Activated naive CD8-positive, alpha-beta T cell (primary cell): ENCODE measurements at regions not wholly inside any gene's neighbourhood (a gene's known extent, or its start where the extent isn't known, plus 50 kb on each side); places are given as distances from the start of the nearest gene placed in this dataset.

Experiments used
- H3K27ac Mint-ChIP-seq: one replicate; pipeline ENCODE4 v1.8.0; 2021; ENCODE audit warnings: mixed read lengths
- H3K27me3 Mint-ChIP-seq: one replicate; pipeline ENCODE4 v1.8.0; 2021; ENCODE audit warnings: mixed read lengths
- H3K36me3 Mint-ChIP-seq: one replicate; pipeline ENCODE4 v1.8.0; 2021; ENCODE audit warnings: mixed read lengths
- H3K4me1 Mint-ChIP-seq: one replicate; pipeline ENCODE4 v1.8.0; 2021; ENCODE audit warnings: low read depth, mixed read lengths
- H3K4me3 Mint-ChIP-seq: one replicate; pipeline ENCODE4 v1.8.0; 2021; ENCODE audit warnings: mild to moderate bottlenecking, mixed read lengths
- H3K9me3 Mint-ChIP-seq: one replicate; pipeline ENCODE4 v1.8.0; 2021; ENCODE audit warnings: low read depth, mixed read lengths

DNA sequence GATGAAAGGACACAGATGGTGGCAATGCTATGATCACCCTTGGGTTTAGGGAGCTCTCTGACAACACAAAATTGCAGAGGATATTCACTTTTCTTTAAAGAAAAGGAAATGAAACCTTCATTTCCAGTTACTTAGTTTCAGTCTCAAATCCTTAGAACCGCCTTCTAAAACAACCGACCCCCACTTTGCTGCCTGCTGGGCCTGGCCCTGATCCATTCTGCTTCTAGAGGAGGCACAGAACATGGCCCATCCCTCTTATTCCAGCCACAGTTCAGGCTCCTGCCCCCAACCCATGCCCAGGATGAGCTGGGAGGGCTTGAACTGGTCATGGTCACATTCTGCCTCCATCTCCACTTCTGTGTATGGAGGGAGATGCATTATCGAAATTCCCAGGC, 311.6 kb downstream of the EN1 start:
- no peak overlapping the region for H3K27ac Mint-ChIP-seq
- no peaks in the 10 kb centered on the region for H3K27me3 Mint-ChIP-seq
- no peak overlapping the region for H3K4me3 Mint-ChIP-seq
- H3K4me1 Mint-ChIP-seq: no peaks in the 10 kb centered on the region
- H3K36me3 Mint-ChIP-seq: no peaks in the 10 kb centered on the region
- no peaks in the 10 kb centered on the region for H3K9me3 Mint-ChIP-seq

GRCh38 chr2:118535171-118535817, 312.2 kb downstream of the EN1 start:
- no peaks in the 10 kb centered on the region for H3K27me3 Mint-ChIP-seq
- no peaks in the 10 kb centered on the region for H3K4me1 Mint-ChIP-seq
- no peak overlapping the region for H3K27ac Mint-ChIP-seq
- H3K9me3 Mint-ChIP-seq: no peaks in the 10 kb centered on the region
- H3K36me3 Mint-ChIP-seq: no peaks in the 10 kb centered on the region
- no peak overlapping the region for H3K4me3 Mint-ChIP-seq

GRCh38 chr2:118530976-118531375, 316.5 kb downstream of the EN1 start:
- Mint-ChIP-seq H3K27me3 (peaks cover 8% of the 10 kb centered on the region), H3K27ac (no peak overlapping the region), H3K9me3 (no peaks in the 10 kb centered on the region)

DNA sequence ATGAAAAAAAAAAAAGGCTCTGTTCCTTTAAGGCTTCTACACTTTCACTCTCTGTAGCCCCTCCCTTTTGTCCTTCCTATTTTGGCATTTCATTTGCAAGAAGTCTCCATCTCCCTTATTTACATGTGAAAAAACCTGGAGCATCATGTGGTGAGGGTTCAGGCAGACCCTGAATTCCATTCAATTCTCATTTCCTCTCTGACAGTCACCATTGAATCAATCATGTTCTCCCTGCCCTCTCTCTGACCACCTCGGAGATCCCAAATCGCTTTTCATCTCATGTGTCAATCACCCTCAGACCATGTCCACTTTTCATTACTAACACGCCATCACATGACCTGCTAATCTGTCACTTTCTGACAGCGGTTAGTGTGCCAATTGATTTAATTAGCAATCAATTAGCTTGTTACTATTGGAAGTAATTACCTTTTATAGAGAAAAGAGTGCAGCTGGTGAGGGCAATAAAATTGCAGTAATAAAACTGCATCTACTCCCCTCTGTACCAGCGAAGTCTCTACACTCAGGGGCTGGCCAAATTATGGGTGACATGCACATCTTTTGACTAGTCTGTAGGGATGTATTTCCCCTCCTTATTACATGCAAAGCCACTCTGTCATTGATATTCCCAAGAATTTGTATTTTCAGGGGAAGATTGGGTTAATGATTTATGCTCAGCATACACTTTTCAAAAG, 317.4 kb downstream of the EN1 start:
- H3K27me3 Mint-ChIP-seq: peaks cover 8% of the 10 kb centered on the region
- H3K27ac Mint-ChIP-seq: no peak overlapping the region
- no peaks in the 10 kb centered on the region for H3K36me3 Mint-ChIP-seq
- no peaks in the 10 kb centered on the region for H3K4me1 Mint-ChIP-seq
- no peaks in the 10 kb centered on the region for H3K9me3 Mint-ChIP-seq
- no peak overlapping the region for H3K4me3 Mint-ChIP-seq

More at GRCh38 chr2:118530976-118531375, 316.5 kb downstream of the EN1 start:
- no peak overlapping the region for H3K4me3 Mint-ChIP-seq
- no peaks in the 10 kb centered on the region for H3K36me3 Mint-ChIP-seq
- H3K4me1 Mint-ChIP-seq: no peaks in the 10 kb centered on the region

DNA sequence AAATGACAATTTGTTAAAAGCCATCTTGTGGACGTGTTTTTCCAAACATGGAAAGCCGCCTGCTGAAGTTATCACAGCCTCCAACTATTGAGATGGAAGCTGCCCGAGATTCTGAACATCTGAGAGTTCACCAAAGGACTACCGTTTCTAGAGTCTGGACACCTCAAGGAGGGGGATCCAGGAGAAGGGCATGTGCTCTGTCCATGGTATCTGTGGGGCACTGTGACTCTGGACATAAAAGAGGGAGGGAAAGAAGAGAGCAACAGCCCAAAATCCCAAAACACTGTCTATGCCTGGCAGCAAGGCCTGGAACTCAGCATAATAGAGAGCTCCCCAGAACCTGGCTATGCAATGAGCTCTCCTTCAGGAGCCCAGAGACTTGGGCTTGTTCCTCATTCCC, 319.9 kb downstream of the EN1 start:
- Mint-ChIP-seq H3K4me1 (no peaks in the 10 kb centered on the region), H3K27me3 (peaks cover 9% of the 10 kb centered on the region), H3K36me3 (no peaks in the 10 kb centered on the region), H3K9me3 (no peaks in the 10 kb centered on the region), H3K4me3 (no peak overlapping the region), H3K27ac (no peak overlapping the region)

DNA sequence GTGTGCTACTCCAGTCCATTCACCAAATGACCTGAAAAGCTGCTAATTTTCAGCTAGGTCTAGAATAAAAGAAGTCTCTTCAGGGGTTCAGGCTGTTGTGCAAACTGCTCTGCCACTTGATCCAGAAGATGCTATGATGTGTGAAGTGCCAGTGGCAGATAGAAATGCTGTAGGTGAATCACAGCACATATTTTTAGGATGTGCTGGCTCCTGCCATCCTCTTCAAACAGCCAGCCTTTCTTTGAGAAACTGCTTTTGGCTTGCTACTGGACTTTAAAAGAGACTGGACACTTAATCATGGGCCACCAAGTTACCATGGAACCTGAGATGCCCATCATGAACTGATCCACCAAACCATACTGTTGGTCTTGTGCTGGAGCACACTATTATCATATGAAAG, 322.1 kb downstream of the EN1 start:
- Mint-ChIP-seq H3K9me3 (peaks cover 7% of the 10 kb centered on the region), H3K27me3 (peaks cover 11% of the 10 kb centered on the region), H3K4me3 (no peak overlapping the region), H3K27ac (no peak overlapping the region), H3K36me3 (no peaks in the 10 kb centered on the region), H3K4me1 (no peaks in the 10 kb centered on the region)

DNA sequence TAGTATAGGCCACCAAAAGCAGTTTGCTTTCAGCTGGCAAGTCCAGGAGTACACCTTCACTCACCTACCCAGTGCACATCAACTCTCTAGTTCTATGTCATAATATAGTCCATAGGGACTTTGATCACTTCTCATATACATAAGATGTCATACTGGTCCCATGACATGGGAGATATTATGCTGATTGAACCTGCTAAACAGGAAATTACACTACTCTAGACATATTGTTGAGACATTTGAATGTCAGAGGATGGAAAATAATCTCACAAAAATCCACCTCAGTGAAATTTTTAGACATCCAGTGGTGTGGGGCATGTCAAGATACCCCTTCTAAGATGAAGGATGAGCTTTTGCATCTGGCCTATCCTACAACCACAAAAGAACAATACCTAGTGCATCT, 322.5 kb downstream of the EN1 start:
- H3K4me1 Mint-ChIP-seq: no peaks in the 10 kb centered on the region
- no peak overlapping the region for H3K27ac Mint-ChIP-seq
- peaks cover 7% of the 10 kb centered on the region for H3K9me3 Mint-ChIP-seq
- H3K4me3 Mint-ChIP-seq: no peak overlapping the region
- H3K36me3 Mint-ChIP-seq: no peaks in the 10 kb centered on the region
- H3K27me3 Mint-ChIP-seq: peaks cover 9% of the 10 kb centered on the region

DNA sequence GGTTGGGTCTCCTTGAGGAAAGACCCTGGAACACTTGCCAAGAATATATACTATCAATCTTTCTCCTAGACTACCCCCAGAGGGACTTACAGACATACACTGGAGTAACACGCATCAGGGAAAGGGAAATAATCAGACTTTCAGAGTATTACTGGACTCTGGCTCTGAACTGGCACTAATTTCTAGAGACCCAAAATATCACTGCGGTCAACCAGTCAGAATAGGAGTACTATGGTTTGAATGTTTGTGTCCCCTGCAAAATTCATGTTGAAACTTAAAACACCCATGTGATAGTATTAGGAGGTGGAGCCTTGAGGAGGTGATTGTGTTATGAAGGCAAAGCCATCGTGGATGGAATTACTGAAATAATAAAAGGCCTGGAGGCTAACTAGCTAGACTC, 323.7 kb downstream of the EN1 start:
- H3K4me1 Mint-ChIP-seq: no peaks in the 10 kb centered on the region
- no peak overlapping the region for H3K27ac Mint-ChIP-seq
- peaks cover 9% of the 10 kb centered on the region for H3K9me3 Mint-ChIP-seq
- H3K27me3 Mint-ChIP-seq: peaks cover 7% of the 10 kb centered on the region
- H3K36me3 Mint-ChIP-seq: no peaks in the 10 kb centered on the region
- H3K4me3 Mint-ChIP-seq: no peak overlapping the region

DNA sequence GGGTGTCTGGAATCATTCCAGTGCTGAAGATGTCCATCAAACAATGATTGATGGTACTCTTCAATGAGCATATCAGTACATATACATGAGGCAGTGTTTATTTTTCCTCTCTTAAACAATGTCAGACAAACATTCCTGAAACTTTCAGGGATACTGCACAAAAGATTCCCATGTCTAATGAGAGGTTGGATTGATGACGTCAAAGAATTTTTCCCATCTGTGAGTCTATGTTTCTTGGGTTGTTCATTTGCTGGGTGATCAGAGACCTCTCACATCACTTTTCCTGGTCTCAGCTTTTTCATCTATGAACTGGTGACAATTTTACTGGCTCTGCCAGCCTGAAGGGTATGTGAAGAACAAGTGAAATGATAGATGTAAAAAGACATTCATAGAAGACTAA, 325.5 kb downstream of the EN1 start:
- Mint-ChIP-seq H3K36me3 (no peaks in the 10 kb centered on the region), H3K27me3 (peaks cover 4% of the 10 kb centered on the region)

GRCh38 chr2:118521272-118521671, 326.2 kb downstream of the EN1 start:
- no peak overlapping the region for H3K27ac Mint-ChIP-seq
- no peaks in the 10 kb centered on the region for H3K4me1 Mint-ChIP-seq
- H3K4me3 Mint-ChIP-seq: no peak overlapping the region
- H3K36me3 Mint-ChIP-seq: no peaks in the 10 kb centered on the region
- peaks cover 10% of the 10 kb centered on the region for H3K9me3 Mint-ChIP-seq
- H3K27me3 Mint-ChIP-seq: peaks cover 3% of the 10 kb centered on the region

More for the DNA sequence above, 325.5 kb downstream of the EN1 start:
- H3K4me3 Mint-ChIP-seq: no peak overlapping the region
- no peak overlapping the region for H3K27ac Mint-ChIP-seq
- no peaks in the 10 kb centered on the region for H3K4me1 Mint-ChIP-seq
- H3K9me3 Mint-ChIP-seq: peaks cover 10% of the 10 kb centered on the region

DNA sequence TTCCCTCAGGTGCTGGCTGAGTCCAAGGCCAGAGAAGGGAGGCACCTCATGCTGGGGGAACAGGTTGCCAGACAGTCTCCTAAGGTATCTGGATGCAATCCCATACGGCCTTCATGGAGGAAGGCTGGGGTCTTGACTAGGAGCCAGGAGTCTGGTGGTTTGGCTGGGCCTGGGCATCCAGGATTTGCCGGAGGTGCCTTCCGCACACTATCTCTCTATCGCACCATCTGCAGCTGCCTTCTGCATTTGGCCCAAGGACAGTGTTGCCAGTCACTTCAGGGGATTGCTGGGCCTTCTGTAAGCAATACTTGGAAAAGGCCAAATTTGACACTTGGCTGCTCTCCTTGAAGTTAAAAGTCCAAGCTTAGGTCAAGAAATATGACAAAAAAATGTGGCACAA, 327.2 kb downstream of the EN1 start:
- Mint-ChIP-seq H3K27ac (no peak overlapping the region), H3K4me1 (no peaks in the 10 kb centered on the region), H3K27me3 (peaks cover 3% of the 10 kb centered on the region), H3K36me3 (no peaks in the 10 kb centered on the region), H3K9me3 (peaks cover 10% of the 10 kb centered on the region), H3K4me3 (no peak overlapping the region)

DNA sequence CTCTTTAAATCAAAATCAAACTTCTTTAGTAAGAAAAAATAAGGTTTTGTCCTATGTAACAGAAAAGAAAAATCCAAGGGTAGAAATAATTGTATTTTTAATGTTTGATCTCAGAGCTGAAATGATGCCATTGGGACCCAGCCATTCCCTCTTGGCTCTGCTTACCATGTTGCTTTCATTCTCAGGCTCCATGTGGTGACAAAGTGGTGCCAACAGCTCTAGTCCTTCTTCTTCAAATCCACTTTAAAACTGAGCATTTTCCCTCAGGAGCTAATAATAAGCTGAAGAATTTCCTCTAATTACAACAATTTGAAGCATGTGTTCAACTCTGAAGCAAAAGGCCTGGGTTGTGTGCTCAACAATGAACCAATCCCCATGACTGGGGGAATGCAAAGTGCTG, 327.9 kb downstream of the EN1 start:
- H3K4me3 Mint-ChIP-seq: no peak overlapping the region
- H3K4me1 Mint-ChIP-seq: no peaks in the 10 kb centered on the region
- peaks cover 2% of the 10 kb centered on the region for H3K27me3 Mint-ChIP-seq
- H3K9me3 Mint-ChIP-seq: peaks cover 14% of the 10 kb centered on the region
- H3K36me3 Mint-ChIP-seq: no peaks in the 10 kb centered on the region
- H3K27ac Mint-ChIP-seq: no peak overlapping the region

GRCh38 chr2:118510807-118511206, 336.6 kb downstream of the EN1 start:
- H3K36me3 Mint-ChIP-seq: no peaks in the 10 kb centered on the region
- H3K4me3 Mint-ChIP-seq: no peak overlapping the region
- no peaks in the 10 kb centered on the region for H3K4me1 Mint-ChIP-seq
- H3K27me3 Mint-ChIP-seq: peaks cover 10% of the 10 kb centered on the region
- H3K27ac Mint-ChIP-seq: no peak overlapping the region
- peaks cover 8% of the 10 kb centered on the region for H3K9me3 Mint-ChIP-seq

- Mint-ChIP-seq H3K4me1 (no peaks in the 10 kb centered on the region), H3K27ac (no peak overlapping the region), H3K36me3 (no peaks in the 10 kb centered on the region), H3K9me3 (peaks cover 3% of the 10 kb centered on the region), H3K4me3 (no peak overlapping the region), H3K27me3 (peaks cover 10% of the 10 kb centered on the region)
Measured at GRCh38 chr2:118509319-118510004, 338.0 kb downstream of the EN1 start.

GRCh38 chr2:118508282-118508681, 339.2 kb downstream of the EN1 start:
- Mint-ChIP-seq H3K9me3 (no peaks in the 10 kb centered on the region), H3K27me3 (peaks cover 7% of the 10 kb centered on the region), H3K4me1 (no peaks in the 10 kb centered on the region), H3K4me3 (no peak overlapping the region), H3K36me3 (no peaks in the 10 kb centered on the region), H3K27ac (no peak overlapping the region)
